ENCODE measurements at regions not wholly inside any gene's neighbourhood (a gene's known extent, or its start where the extent isn't known, plus 50 kb on each side); places are given as distances from the start of the nearest gene placed in this dataset.

DNA sequence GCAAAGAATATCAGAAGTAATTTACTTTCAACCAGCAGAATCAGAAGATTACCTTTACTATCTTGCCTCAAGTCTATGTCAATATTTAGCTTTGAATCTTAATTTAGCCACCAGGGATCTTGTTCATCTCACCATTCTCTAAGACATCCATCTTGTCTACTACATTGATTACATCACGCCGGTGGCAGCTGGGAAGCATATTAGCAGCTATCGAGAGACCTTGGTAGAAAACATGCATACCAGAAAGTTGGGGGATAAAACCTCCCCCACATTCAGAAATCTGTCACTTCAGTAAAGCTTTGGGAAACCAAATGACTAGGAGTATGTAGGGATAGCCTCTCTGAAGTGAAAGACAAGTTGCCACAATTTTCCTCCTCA is 703.8 kb upstream of the FSHR start:
- TF ChIP-seq, protein P1, sequence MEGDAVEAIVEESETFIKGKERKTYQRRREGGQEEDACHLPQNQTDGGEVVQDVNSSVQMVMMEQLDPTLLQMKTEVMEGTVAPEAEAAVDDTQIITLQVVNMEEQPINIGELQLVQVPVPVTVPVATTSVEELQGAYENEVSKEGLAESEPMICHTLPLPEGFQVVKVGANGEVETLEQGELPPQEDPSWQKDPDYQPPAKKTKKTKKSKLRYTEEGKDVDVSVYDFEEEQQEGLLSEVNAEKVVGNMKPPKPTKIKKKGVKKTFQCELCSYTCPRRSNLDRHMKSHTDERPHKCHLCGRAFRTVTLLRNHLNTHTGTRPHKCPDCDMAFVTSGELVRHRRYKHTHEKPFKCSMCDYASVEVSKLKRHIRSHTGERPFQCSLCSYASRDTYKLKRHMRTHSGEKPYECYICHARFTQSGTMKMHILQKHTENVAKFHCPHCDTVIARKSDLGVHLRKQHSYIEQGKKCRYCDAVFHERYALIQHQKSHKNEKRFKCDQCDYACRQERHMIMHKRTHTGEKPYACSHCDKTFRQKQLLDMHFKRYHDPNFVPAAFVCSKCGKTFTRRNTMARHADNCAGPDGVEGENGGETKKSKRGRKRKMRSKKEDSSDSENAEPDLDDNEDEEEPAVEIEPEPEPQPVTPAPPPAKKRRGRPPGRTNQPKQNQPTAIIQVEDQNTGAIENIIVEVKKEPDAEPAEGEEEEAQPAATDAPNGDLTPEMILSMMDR (IDR thresholded peaks at IDR 0.05), result no peak

DNA sequence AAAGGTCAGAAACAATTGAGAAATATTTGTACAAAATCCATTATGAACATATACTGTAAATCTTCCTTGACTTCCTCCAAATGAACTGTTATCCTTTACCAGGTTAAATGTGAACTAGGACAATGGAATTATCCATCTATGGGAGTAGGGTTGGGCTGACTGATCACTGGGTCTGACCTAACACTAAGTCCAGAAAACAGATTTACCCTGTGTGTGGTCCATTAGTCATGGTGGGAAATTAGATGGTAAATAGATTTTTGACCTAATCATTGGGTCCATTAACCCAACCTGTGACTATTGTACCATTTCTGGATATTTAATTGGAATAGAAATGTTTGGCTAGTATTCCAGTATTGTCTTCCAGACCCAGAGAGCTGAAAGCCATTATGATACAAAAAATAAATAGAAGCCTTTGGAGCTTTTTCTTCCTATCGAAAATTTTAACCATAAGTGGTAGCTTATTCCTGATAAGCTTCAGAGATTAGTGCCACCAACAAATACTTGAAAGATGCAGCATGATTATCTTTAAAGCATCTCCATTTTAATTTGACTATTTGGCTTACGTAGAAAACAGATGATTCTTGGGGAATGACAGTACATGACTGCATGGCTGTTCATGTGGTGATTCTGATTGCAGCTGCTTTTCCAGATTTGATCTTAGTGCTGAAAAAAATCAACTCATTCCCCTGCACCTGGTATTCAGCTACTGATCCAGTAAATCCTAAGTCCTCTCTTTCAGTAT is 703.2 kb upstream of the FSHR start:
- Histone ChIP-seq H3K27me3 (ENCODE audit: control insufficient read depth in 2 of 2, insufficient read depth in 2 of 2, low read length in 2 of 2) (no peaks in the 10 kb centered on the region), H2AFZ (ENCODE audit: insufficient read depth, low read depth, low read length, poor library complexity, severe bottlenecking) (no peak overlapping the region), H3K9ac (ENCODE audit: insufficient read depth, low read length, poor library complexity, severe bottlenecking) (no peak overlapping the region), H4K20me1 (ENCODE audit: insufficient read depth, low read length) (no peaks in the 10 kb centered on the region), H3K9me3 (replicated peaks in 1 of 2; ENCODE audit: control insufficient read depth in 1 of 2, insufficient read depth in 1 of 2, low read length in 2 of 2) (no peaks in the 10 kb centered on the region), H3K4me3 (replicated peaks in 1 of 3; ENCODE audit: low read depth in 2 of 3, low read length in 3 of 3) (no peak overlapping the region), H3K4me2 (replicated peaks; ENCODE audit: extremely low read depth, low read length, poor library complexity, severe bottlenecking) (no peak overlapping the region), H3K27ac (ENCODE audit: low read depth in 1 of 2, low read length in 2 of 2) (no peak overlapping the region), H3K4me1 (ENCODE audit: control insufficient read depth in 1 of 2, insufficient read depth in 2 of 2, low read length in 2 of 2) (no peaks in the 10 kb centered on the region), H3K79me2 (ENCODE audit: insufficient read depth, low read length) (no peaks in the 10 kb centered on the region), H3K36me3 (replicated peaks in 1 of 2; ENCODE audit: control insufficient read depth in 1 of 2, insufficient read depth in 2 of 2, low read length in 2 of 2) (no peaks in the 10 kb centered on the region)
- H3K36me3 Mint-ChIP-seq, result no peaks in the 10 kb centered on the region
- no CpG with 5 or more reads among the region's 2 CpGs for WGBS (ENCODE audit: insufficient coverage)
- no peak for DNase-seq
- TF ChIP-seq, protein P1 (IDR thresholded peaks at IDR 0.05), result no peak
- no peaks in the 10 kb centered on the region for H3K4me1 Mint-ChIP-seq
- H3K9me3 Mint-ChIP-seq, result peaks cover 0 to 7% (median 2%) of the 10 kb centered on the region in 7 donors
- H3K4me3 Mint-ChIP-seq, result no peak overlapping the region
- intact Hi-C loops (cut with micrococcal nuclease), result no loop called here
- no peak overlapping the region for H3K27ac Mint-ChIP-seq
- no peaks in the 10 kb centered on the region for H3K27me3 Mint-ChIP-seq (ENCODE audit: low read depth in 3 of 3)

More for the DNA sequence above, 703.8 kb upstream of the FSHR start:
- no peak for DNase-seq
- H4K20me1 ChIP-seq (ENCODE audit: insufficient read depth, low read length), result no peaks in the 10 kb centered on the region
- no peak overlapping the region for H3K4me2 ChIP-seq (replicated peaks; ENCODE audit: extremely low read depth, low read length, poor library complexity, severe bottlenecking)
- Mint-ChIP-seq H3K36me3 (no peaks in the 10 kb centered on the region), H3K27ac (no peak overlapping the region), H3K27me3 (ENCODE audit: low read depth in 3 of 3) (no peaks in the 10 kb centered on the region), H3K9me3 (peaks cover 0 to 7% (median 0%) of the 10 kb centered on the region in 7 donors), H3K4me1 (no peaks in the 10 kb centered on the region), H3K4me3 (no peak overlapping the region)
- H3K9me3 ChIP-seq (replicated peaks in 1 of 2; ENCODE audit: control insufficient read depth in 1 of 2, insufficient read depth in 1 of 2, low read length in 2 of 2), result no peaks in the 10 kb centered on the region
- no peaks in the 10 kb centered on the region for H3K4me1 ChIP-seq (ENCODE audit: control insufficient read depth in 1 of 2, insufficient read depth in 2 of 2, low read length in 2 of 2)
- H3K27ac ChIP-seq (ENCODE audit: low read depth in 1 of 2, low read length in 2 of 2), result no peak overlapping the region
- no peak overlapping the region for H2AFZ ChIP-seq (ENCODE audit: insufficient read depth, low read depth, low read length, poor library complexity, severe bottlenecking)
- intact Hi-C loops (cut with micrococcal nuclease), result no loop called here
- H3K79me2 ChIP-seq (ENCODE audit: insufficient read depth, low read length), result no peaks in the 10 kb centered on the region
- H3K27me3 ChIP-seq (ENCODE audit: control insufficient read depth in 2 of 2, insufficient read depth in 2 of 2, low read length in 2 of 2), result no peaks in the 10 kb centered on the region
- H3K4me3 ChIP-seq (replicated peaks in 1 of 3; ENCODE audit: low read depth in 2 of 3, low read length in 3 of 3), result no peak overlapping the region
- H3K9ac ChIP-seq (ENCODE audit: insufficient read depth, low read length, poor library complexity, severe bottlenecking), result no peak overlapping the region
- WGBS (ENCODE audit: insufficient coverage), result no CpG with 5 or more reads among the region's 3 CpGs
- H3K36me3 ChIP-seq (replicated peaks in 1 of 2; ENCODE audit: control insufficient read depth in 1 of 2, insufficient read depth in 2 of 2, low read length in 2 of 2), result no peaks in the 10 kb centered on the region

All from CD14-positive monocyte (primary cell).